ENCODE measurements at regions not wholly inside any gene's neighbourhood (a gene's known extent, or its start where the extent isn't known, plus 50 kb on each side); places are given as distances from the start of the nearest gene placed in this dataset.

GRCh38 chr6:14462135-14462534 is 344.6 kb downstream of the CD83 start:
- WGBS, 2 donors = 66 to 68% methylated on average over 3 of the region's 3 CpGs
- intact Hi-C loops (cut with DNase I) = no loop called here
- Histone ChIP-seq H3K27me3 (no peaks in the 10 kb centered on the region), H3K36me3 (replicated peaks in 1 of 2; ENCODE audit: insufficient read depth in 1 of 2, low read depth in 2 of 2) (no peaks in the 10 kb centered on the region), H3K27ac (no peak overlapping the region), H3K4me3 (no peak overlapping the region), H3K9me3 (no peaks in the 10 kb centered on the region), H3K4me1 (no peaks in the 10 kb centered on the region)
- ATAC-seq (no peak), DNase-seq (no peak)
- TF ChIP-seq POLR2A (IDR thresholded peaks at IDR 0.05) = no peak
- TF ChIP-seq CTCF (IDR thresholded peaks at IDR 0.05) = no peak

- Histone ChIP-seq H3K4me3 (no peak overlapping the region), H3K27ac (no peak overlapping the region), H3K27me3 (no peaks in the 10 kb centered on the region), H3K36me3 (replicated peaks in 1 of 2; ENCODE audit: insufficient read depth in 1 of 2, low read depth in 2 of 2) (no peaks in the 10 kb centered on the region), H3K9me3 (no peaks in the 10 kb centered on the region), H3K4me1 (no peaks in the 10 kb centered on the region)
- TF ChIP-seq CTCF (IDR thresholded peaks at IDR 0.05) = no peak
- TF ChIP-seq POLR2A (IDR thresholded peaks at IDR 0.05) = no peak
- intact Hi-C loops (cut with DNase I) = no loop called here
- WGBS, 2 donors = 58 to 72% methylated on average over 2 of the region's 2 CpGs
- ATAC-seq (no peak), DNase-seq (no peak)
Observed at GRCh38 chr6:14462566-14462965, 345.0 kb downstream of the CD83 start.

- no peaks in the 10 kb centered on the region for H3K9me3 ChIP-seq
- H3K4me1 ChIP-seq = no peaks in the 10 kb centered on the region
- ATAC-seq = no peak
- 90 to 95% methylated on average over 6 of the region's 6 CpGs for WGBS, 2 donors
- no peak for TF ChIP-seq POLR2A (IDR thresholded peaks at IDR 0.05)
- TF ChIP-seq CTCF (IDR thresholded peaks at IDR 0.05) = no peak
- H3K27ac ChIP-seq = no peak overlapping the region
- no peaks in the 10 kb centered on the region for H3K27me3 ChIP-seq
- H3K4me3 ChIP-seq = no peak overlapping the region
- no peak for DNase-seq
- intact Hi-C loops (cut with DNase I) = no loop called here
- H3K36me3 ChIP-seq (replicated peaks in 1 of 2; ENCODE audit: insufficient read depth in 1 of 2, low read depth in 2 of 2) = no peaks in the 10 kb centered on the region
Observed at GRCh38 chr6:14463110-14463509, 345.5 kb downstream of the CD83 start.

GRCh38 chr6:14464055-14464454 is 346.5 kb downstream of the CD83 start:
- TF ChIP-seq CTCF (IDR thresholded peaks at IDR 0.05) (no peak), POLR2A (IDR thresholded peaks at IDR 0.05) (no peak)
- Histone ChIP-seq H3K27me3 (no peaks in the 10 kb centered on the region), H3K9me3 (peaks cover 0 to 5% (median 0%) of the 10 kb centered on the region in 3 donors), H3K4me3 (no peak overlapping the region), H3K36me3 (replicated peaks in 1 of 2; ENCODE audit: insufficient read depth in 1 of 2, low read depth in 2 of 2) (no peaks in the 10 kb centered on the region), H3K4me1 (no peaks in the 10 kb centered on the region), H3K27ac (no peak overlapping the region)
- WGBS, 2 donors = 51 to 56% methylated on average over 5 of the region's 5 CpGs
- intact Hi-C loops (cut with DNase I) = no loop called here
- DNase-seq (no peak), ATAC-seq (no peak)

GRCh38 chr6:14464716-14465115 is 347.1 kb downstream of the CD83 start:
- H3K27ac ChIP-seq = no peak overlapping the region
- peaks cover 0 to 8% (median 0%) of the 10 kb centered on the region in 3 donors for H3K9me3 ChIP-seq
- no peak for ATAC-seq
- H3K4me3 ChIP-seq = no peak overlapping the region
- 85 to 95% methylated on average over 2 of the region's 2 CpGs for WGBS, 2 donors
- H3K4me1 ChIP-seq = no peaks in the 10 kb centered on the region
- intact Hi-C loops (cut with DNase I) = no loop called here
- TF ChIP-seq CTCF (IDR thresholded peaks at IDR 0.05) (no peak), POLR2A (IDR thresholded peaks at IDR 0.05) (no peak)
- DNase-seq = no peak
- no peaks in the 10 kb centered on the region for H3K36me3 ChIP-seq (replicated peaks in 1 of 2; ENCODE audit: insufficient read depth in 1 of 2, low read depth in 2 of 2)
- H3K27me3 ChIP-seq = no peaks in the 10 kb centered on the region

Data from body of pancreas (tissue), 4 donors.